GM23338 (cell line): ENCODE measurements at regions not wholly inside any gene's neighbourhood (a gene's known extent, or its start where the extent isn't known, plus 50 kb on each side); places are given as distances from the start of the nearest gene placed in this dataset.

Experiments
- ATAC-seq: fragments of 200-7000 bp; cut with Tn5 transposase; 3 replicates; pipeline ENCODE4 v1.9.1; 2020
- DNase-seq: peaks from one replicate; pipeline ENCODE4 v3.0.0-alpha.2; 2015; ENCODE audit warnings: low spot score
- H2AFZ ChIP-seq: fragments of 200-600 bp; sonication (generic); 2 replicates; pipeline ENCODE4 v1.8.0; 2016; ENCODE audit warnings: antibody characterized with exemption, mild to moderate bottlenecking, moderate library complexity
- H3F3A ChIP-seq: fragments of 200-600 bp; sonication (generic); replicated peaks from 2 replicates; pipeline ENCODE4 v1.8.0; 2017; ENCODE audit warnings: antibody characterized with exemption, mixed run types, low read depth
- H3K27ac ChIP-seq: fragments of 200-600 bp; sonication (generic); 2 replicates; pipeline ENCODE4 v1.6.1; 2016; ENCODE audit warnings: low read depth
- H3K27me3 ChIP-seq: fragments of 200-600 bp; sonication (generic); 2 replicates; pipeline ENCODE4 v1.8.0; 2016; ENCODE audit warnings: mild to moderate bottlenecking, mixed run types, moderate library complexity; ENCODE audit not compliant: insufficient read depth
- H3K36me3 ChIP-seq: fragments of 200-600 bp; sonication (generic); 2 replicates; pipeline ENCODE4 v1.8.0; 2016; ENCODE audit warnings: mild to moderate bottlenecking; ENCODE audit not compliant: insufficient read depth
- H3K4me1 ChIP-seq: fragments of 200-600 bp; sonication (generic); 2 replicates; pipeline ENCODE4 v1.8.0; 2016; ENCODE audit warnings: mild to moderate bottlenecking, moderate library complexity; ENCODE audit not compliant: insufficient read depth
- H3K4me2 ChIP-seq: fragments of 200-600 bp; sonication (generic); 2 replicates; pipeline ENCODE4 v1.7.1; 2017; ENCODE audit warnings: mixed run types
- H3K4me3 ChIP-seq: fragments of 200-600 bp; sonication (generic); 2 replicates; pipeline ENCODE4 v1.6.1; 2016; ENCODE audit warnings: mixed run types
- H3K79me2 ChIP-seq: fragments of 200-600 bp; sonication (generic); replicated peaks from 2 replicates; pipeline ENCODE4 v1.8.0; 2017; ENCODE audit warnings: mild to moderate bottlenecking; ENCODE audit not compliant: insufficient read depth
- H3K9me2 ChIP-seq: fragments of 200-600 bp; sonication (generic); 2 replicates; pipeline ENCODE4 v1.8.0; 2017; ENCODE audit not compliant: insufficient read depth
- H4K20me1 ChIP-seq: fragments of 200-600 bp; sonication (generic); replicated peaks from 2 replicates; pipeline ENCODE4 v1.8.0; 2017; ENCODE audit warnings: mild to moderate bottlenecking; ENCODE audit not compliant: insufficient read depth
- H3K27ac Mint-ChIP-seq: 2 replicates; pipeline ENCODE4 v1.8.0; 2020; ENCODE audit warnings: inconsistent platforms, mild to moderate bottlenecking, moderate library complexity, mixed read lengths
- H3K27me3 Mint-ChIP-seq: 3 replicates; pipeline ENCODE4 v1.8.0; 2022; ENCODE audit warnings: low read depth, mild to moderate bottlenecking, moderate library complexity, mixed read lengths, inconsistent platforms; ENCODE audit not compliant: insufficient read depth, poor library complexity
- H3K36me3 Mint-ChIP-seq: 3 replicates; pipeline ENCODE4 v1.8.0; 2021; ENCODE audit warnings: low read depth, mild to moderate bottlenecking, inconsistent platforms, moderate library complexity, mixed read lengths
- H3K4me1 Mint-ChIP-seq: 3 replicates; pipeline ENCODE4 v1.8.0; 2020; ENCODE audit warnings: mild to moderate bottlenecking, inconsistent platforms, mixed read lengths
- H3K4me3 Mint-ChIP-seq: 3 replicates; pipeline ENCODE4 v1.8.0; 2021; ENCODE audit warnings: moderate library complexity, mild to moderate bottlenecking, inconsistent platforms, mixed read lengths
- H3K9me3 Mint-ChIP-seq: 3 replicates; pipeline ENCODE4 v1.8.0; 2020; ENCODE audit warnings: moderate library complexity, mild to moderate bottlenecking, inconsistent platforms, mixed read lengths
- CREB1 ChIP-seq: fragments of 250-450 bp; sonication (Bioruptor Pico); IDR thresholded peaks from 2 replicates; pipeline ENCODE4 v1.5.0; 2020; ENCODE audit warnings: low read depth, mild to moderate bottlenecking, moderate library complexity
- EZH2 ChIP-seq: fragments of 200-600 bp; sonication (generic); IDR thresholded peaks from one replicate; pipeline ENCODE4 v1.8.0; 2017; ENCODE audit warnings: antibody characterized with exemption, mild to moderate bottlenecking, low read depth; ENCODE audit not compliant: unreplicated experiment
- EZH2phosphoT487 ChIP-seq: fragments of 200-600 bp; sonication (generic); IDR thresholded peaks from one replicate; pipeline ENCODE4 v1.8.1; 2018; ENCODE audit warnings: antibody characterized with exemption; ENCODE audit not compliant: unreplicated experiment
- REST ChIP-seq: IDR thresholded peaks from one replicate; pipeline ENCODE4 v1.6.1; 2018; ENCODE audit warnings: antibody characterized with exemption; ENCODE audit not compliant: unreplicated experiment
- ZNF114 ChIP-seq: fragments of 250-450 bp; sonication (Bioruptor Pico); IDR thresholded peaks from 2 replicates; pipeline ENCODE4 v1.5.0; 2020; ENCODE audit warnings: mild to moderate bottlenecking, moderate library complexity
- ZNF462 ChIP-seq: fragments of 250-450 bp; sonication (Bioruptor Pico); IDR thresholded peaks from 2 replicates; pipeline ENCODE4 v1.5.0; 2020; ENCODE audit warnings: mild to moderate bottlenecking, moderate library complexity

GRCh38 chr17:77687921-77688320 is 270.6 kb upstream of the TNRC6C start (continued):
- TF ChIP-seq ZNF462 (CRISPR knock-in tag) = no peak

DNA sequence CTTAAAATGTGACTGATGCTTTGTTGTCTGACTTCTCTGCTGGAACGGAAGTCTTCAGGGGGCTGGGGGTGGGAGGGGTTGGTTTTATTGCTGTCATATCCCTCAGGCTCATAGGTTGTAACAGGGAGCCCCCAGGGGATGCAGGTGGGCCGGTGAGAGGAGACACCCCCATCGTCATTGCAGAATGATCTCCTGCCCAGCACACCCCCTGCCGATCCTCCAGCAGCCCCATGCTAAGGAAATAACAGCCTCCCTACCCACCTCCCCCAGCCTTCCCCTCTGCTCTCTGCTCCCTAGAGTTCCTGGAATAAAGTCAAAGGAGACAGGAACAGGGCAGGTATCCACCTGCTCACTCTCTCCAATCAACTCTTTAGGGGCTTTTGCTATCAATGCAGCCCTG is 270.1 kb upstream of the TNRC6C start:
- Histone ChIP-seq H3K27ac (no peak overlapping the region), H3K9me2 (0 out of 2 replicates have a peak, but pooled peaks cover 2% of the 10 kb centered on the region), H3K27me3 (no peaks in the 10 kb centered on the region), H3K79me2 (no peaks in the 10 kb centered on the region), H3K4me2 (no peak overlapping the region), H3K36me3 (no peaks in the 10 kb centered on the region), H3F3A (0 out of 2 replicates have a peak, but pooled peaks cover 7% of the 10 kb centered on the region), H4K20me1 (no peaks in the 10 kb centered on the region), H2AFZ (no peak overlapping the region), H3K4me1 (peaks cover 13% of the 10 kb centered on the region), H3K4me3 (no peak overlapping the region)
- Mint-ChIP-seq H3K4me3 (no peak overlapping the region), H3K27me3 (peaks cover 8% of the 10 kb centered on the region), H3K9me3 (no peaks in the 10 kb centered on the region; the same call in 2 of the 3 replicates), H3K4me1 (peaks cover 34% of the 10 kb centered on the region), H3K36me3 (no peaks in the 10 kb centered on the region), H3K27ac (no peak overlapping the region)
- DNase-seq (no peak), ATAC-seq (no peak)
- TF ChIP-seq CREB1 (no peak), ZNF114 (CRISPR knock-in tag) (no peak), EZH2 (no peak), EZH2phosphoT487 (no peak), REST (no peak), ZNF462 (CRISPR knock-in tag) (no peak)
